T follicular helper cell (primary cell): ENCODE measurements at regions not wholly inside any gene's neighbourhood (a gene's known extent, or its start where the extent isn't known, plus 50 kb on each side); places are given as distances from the start of the nearest gene placed in this dataset.

ENCODE experiments used
- DNase-seq: peaks from one replicate; pipeline ENCODE4 v3.0.0-alpha.2; 2020; ENCODE audit warnings: low read depth

GRCh38 chr16:86365513-86366273 lies 144.6 kb upstream of the FOXF1 start:
- DNase-seq = no peak

DNA sequence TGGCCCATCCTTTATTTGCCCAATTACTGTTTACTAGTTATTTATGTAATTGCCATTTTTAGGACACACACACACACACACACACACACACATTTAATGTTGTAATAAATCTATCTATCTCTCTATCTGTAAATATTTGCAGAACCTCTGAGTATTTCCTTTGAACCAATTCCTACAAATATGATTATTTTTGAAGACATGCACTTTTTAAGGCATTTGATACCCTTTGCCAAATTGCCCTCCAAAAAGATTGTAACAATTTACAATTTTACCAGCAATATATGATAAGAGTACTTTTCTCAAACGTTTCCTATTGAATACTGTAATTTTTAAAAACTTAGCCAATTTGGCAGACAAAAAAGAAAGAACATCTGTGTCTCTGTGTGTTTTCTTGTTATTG lies 143.8 kb upstream of the FOXF1 start:
- no peak for DNase-seq

GRCh38 chr16:86367291-86368072 lies 142.8 kb upstream of the FOXF1 start:
- no peak for DNase-seq

DNA sequence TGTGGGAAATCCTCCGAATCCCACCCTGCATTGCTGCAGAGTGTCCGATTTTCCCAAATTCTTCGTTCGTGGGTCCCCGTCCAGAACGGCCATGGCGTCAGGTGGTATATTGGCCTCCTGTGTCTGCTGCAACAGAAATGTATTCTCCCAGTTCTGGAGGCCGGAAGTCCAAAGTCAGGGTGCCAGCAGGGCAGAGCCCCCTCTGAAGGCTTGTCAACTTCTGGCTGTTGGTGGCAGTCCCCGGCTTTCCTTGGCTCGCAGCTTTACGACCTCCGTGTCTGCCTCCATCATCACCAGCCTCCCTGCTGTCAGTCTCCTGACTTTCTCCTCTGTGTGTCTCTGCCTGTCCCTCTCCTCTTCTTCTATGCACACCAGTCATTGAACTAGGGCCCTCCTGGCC lies 142.1 kb upstream of the FOXF1 start:
- no peak for DNase-seq

DNA sequence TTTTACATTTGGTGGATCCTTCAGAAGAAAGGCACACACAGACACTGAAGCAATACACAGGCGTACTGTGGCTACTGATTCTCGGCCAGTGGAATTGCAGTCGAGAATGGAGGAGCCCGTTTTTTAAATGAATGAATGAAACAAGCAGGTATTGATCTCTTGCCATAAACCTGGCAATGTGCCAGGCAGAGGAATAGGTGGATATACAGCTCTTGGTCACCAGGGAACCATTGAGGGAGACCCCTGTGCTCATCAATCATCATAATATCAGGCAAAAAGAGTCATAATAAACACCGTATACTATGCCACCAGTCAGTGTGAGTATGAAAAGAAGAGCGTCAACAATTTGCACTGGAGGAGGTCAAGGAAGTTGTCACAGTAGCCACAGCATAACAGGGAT lies 140.3 kb upstream of the FOXF1 start:
- DNase-seq = no peak

DNA sequence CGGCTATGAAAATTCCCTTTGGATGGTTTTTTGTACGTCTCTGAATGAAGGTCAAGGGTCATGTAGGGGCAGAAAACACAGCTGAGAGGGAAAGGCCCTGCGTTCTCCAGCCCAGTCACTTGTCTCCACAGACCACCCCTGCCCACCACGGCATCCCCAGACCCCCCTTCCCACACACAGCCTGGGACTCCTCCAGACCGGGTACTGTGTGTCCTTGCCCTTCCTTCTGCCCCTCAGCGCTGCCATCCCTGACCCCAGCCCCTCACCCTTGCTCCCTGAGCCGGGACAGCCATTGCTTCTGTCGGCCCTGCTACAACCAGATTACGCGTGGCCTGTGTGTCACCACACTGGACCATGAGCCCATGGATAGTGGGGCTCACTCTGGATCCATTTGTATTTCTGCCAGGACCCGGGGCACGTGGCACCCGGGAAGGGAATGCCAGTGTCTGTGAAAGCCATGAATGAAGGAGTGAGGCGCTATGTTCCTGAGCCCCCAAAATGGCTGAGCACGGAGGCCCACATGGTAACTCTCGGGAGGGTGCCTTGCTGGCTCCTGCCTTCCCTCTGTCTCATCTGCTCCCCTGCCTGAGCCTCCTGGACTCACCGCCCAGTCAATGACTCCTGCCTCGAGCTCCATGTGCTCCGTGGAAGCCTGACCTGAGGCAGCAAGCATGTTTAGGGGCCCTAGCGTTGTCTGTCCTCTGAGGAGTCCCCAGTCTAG lies 139.1 kb upstream of the FOXF1 start:
- DNase-seq = no peak

GRCh38 chr16:86372193-86372592 lies 138.1 kb upstream of the FOXF1 start:
- no peak for DNase-seq

DNA sequence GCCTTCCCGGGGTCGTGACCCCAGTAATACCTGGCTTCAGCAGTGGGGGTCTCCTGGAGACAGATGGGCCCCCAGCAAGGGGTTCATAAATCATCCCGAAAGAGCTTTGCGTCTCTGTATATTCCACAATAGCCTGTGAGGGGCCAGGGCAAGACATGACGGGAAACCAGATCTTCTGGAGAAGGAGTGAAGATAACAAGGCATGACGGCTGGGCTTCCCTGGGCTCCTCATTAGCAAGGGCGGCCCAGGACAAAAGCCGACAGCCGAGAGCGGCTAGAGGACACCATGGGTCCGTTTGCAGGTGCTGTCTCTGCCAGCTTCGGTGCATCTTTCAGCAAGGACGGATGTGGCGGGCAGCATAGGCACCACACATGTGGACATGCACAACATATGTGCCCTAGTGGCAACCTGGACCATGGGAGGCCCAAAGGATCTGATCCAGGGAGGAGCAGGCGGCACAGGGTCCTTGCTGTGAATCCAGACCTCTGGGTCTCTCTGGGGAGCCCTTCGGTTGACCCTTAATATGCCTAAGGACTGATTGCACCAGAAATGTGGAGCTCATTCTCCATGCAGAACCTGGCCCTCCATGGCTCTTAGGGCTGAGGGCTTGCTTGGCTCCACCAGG lies 136.9 kb upstream of the FOXF1 start:
- DNase-seq = no peak

- DNase-seq = no peak
These were observed 135.7 kb upstream of the FOXF1 start for GRCh38 chr16:86374603-86375130.

- no peak for DNase-seq
These were observed 135.0 kb upstream of the FOXF1 start for GRCh38 chr16:86375364-86375763.

DNA sequence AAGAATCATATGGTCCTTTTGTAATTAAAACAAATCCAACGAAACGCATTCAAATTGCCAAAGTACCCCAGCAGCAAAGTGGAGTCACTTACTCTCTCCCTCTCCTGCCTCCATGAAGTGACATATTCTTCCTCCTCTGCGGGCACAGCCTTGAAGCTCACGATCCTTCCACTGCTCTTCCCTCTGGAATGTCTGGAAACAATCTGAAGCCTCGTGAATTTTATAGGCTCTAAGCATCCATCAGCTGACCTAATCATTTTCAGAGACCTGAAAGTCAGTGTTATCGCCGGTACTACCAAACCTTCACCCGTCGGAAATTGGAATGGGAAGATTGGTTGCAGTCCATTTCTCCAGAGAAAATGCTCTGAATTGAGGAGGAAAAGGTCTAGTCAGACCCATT lies 134.5 kb upstream of the FOXF1 start:
- no peak for DNase-seq

GRCh38 chr16:86376837-86377236 lies 133.5 kb upstream of the FOXF1 start:
- no peak for DNase-seq

DNA sequence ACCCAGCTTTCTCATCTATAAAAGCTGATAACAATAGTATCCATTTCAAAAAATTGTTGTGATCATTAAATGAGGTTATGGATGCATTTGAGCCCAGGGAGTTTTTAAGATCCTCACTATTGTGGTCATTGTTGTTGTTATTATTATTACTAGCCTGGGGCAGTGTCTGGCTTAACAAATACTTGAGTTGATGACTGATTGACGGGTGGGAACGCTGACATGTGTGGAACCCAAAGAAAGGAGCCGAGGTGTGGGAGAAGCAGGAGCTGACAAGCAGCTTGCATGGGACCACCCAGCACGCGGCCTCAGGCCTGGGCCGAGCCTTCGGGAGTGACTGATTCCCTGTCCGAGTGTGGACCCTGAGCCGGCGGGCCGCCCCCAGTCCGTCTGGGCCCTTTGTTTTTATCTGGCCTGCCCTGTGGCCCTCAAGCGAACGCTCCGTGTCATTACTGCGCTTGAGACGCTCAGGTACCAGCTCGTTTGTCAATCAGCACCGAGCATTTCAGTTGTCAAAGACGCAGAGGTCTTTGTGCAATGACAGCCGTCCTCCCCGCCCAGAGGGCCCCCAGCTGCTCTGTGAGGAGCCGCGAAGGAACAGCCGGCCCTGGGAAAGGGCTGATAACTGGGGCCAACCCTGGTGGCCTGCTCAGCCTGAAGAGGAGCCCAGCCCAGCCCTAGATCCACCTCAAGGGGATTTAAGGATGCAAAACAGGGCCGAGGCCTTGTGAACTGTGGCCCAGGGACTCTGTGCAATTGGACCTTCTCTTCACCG lies 132.9 kb upstream of the FOXF1 start:
- no peak for DNase-seq

DNA sequence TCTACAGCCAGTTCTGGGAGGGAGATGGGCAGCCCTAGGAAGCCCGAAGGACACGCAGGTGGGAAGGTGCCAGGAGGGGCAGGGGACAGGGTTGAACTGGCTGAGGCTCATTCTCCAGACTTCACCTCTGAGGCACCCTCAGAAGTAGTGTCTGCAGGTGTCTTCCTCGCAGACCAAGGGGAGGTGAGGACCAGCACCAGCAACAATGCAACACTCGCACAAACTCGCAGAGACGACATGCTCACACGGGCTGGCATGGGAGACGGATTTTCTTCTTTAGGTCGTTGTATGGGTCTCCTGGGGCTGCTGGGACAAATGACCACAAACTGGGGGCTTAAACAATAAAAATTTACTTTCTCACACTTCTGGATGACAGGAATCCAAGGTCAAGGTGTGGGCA lies 132.2 kb upstream of the FOXF1 start:
- DNase-seq = no peak

GRCh38 chr16:86378831-86379504 lies 131.4 kb upstream of the FOXF1 start:
- no peak for DNase-seq

- DNase-seq = no peak
These were observed 130.9 kb upstream of the FOXF1 start for GRCh38 chr16:86379505-86379846.

DNA sequence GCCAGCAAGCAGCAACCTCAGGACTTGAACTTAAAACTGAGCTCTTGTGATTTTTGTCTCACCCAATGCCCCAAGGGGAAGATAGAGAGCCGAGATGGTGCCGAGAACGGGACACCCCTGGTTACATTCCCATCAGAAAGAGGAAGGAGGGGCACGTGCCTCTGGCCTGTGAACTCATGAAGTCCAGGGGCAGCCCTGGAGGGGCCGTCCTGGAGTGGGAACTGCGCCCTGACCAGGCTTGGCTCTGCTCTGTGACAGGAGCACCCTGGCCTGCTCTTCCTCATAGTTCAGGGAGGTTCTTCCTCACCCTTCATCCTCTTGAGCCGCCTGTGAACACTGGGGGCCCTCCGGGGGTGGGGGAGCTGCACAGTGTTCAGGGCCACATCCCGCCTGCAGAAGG lies 130.3 kb upstream of the FOXF1 start:
- no peak for DNase-seq

GRCh38 chr16:86381491-86381890 lies 128.8 kb upstream of the FOXF1 start:
- no peak for DNase-seq

DNA sequence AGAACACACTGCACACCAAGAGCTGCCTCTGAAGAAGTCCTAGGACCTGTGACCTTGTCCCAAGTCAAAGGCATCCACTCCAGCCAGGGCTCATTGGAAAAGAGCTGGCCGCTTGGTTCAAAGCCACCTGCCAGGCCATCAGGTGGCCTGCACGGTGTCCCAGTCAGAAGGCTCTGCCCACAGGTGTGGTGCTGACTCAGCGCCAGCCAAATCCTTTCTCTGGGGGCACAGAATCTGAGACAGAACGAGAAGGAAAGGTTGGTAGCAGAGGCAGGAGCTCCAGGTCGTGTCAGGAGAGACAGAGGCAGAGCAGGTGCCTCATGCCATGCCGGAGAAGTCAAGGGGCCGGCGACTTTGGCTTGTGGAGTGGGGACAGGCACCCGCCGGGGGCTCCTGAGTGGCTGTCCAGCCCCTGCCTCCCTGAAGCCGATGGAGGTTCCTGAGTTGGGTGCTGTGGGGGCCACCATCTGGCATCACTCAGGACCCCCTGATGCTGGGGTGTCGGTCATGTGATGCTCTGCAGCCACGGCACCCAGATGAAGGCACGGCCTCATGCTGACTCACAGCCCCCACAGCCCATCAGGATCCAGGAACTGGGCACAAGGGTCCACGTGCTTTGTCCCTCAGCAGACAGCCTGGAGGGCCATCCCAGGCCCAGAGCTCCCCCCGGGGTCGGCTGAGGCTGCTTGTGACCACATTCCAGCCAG lies 128.1 kb upstream of the FOXF1 start:
- DNase-seq = no peak

- no peak for DNase-seq
These were observed 127.4 kb upstream of the FOXF1 start for GRCh38 chr16:86382774-86383407.
